GM12864 (cell line): ENCODE measurements at regions not wholly inside any gene's neighbourhood (a gene's known extent, or its start where the extent isn't known, plus 50 kb on each side); places are given as distances from the start of the nearest gene placed in this dataset.

Experiments
- DNase-seq: peaks from one replicate; pipeline ENCODE4 v3.0.0-alpha.2; 2011; ENCODE audit warnings: low read depth
- H3K4me3 ChIP-seq: 2 replicates; pipeline ENCODE4 v1.5.1; 2011; ENCODE audit warnings: mild to moderate bottlenecking, low read depth, low read length, control low read depth
- TF ChIP-seq, protein P1 (sequence below): IDR thresholded peaks from 2 replicates; pipeline ENCODE4 v1.5.1; 2011; ENCODE audit warnings: low read depth, mild to moderate bottlenecking, moderate library complexity, low read length, control low read depth, inconsistent platforms; ENCODE audit errors: missing control alignments

DNA sequence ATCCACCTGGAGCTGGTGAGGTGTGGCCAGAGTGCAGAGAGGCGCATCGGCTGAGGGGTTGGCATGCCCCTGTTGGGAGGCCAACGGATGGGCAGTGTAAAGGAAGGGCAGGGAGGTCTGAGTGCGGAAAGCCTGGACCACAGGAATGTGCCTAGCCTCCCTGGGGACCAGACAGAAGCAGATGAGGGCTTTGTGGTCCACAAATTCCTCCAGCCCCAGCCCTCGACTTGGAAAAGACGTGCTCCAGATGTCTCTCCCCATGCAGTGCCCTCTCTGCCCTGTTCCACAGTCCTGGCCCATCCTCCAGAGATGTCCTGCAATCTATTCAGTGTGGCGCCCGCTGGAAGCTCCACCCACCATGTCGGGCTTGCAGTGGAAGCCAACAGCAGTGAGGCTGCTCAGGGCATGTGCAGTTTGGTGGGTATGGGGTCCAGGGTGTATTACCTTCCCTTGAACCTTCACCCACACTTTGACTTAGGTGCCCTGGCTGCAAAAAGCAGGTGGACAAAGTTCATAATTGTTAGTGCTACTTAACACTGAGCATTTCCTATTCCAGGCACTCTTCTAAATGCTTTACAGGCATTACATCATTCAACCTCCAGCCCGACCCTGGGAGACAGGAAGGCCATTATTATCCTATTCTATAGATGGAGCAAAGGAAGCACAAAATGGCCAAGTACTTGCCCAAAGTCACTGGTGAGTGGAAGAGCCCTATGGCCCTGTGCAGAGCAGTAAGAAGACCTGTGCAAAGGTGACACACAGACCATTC is 120.2 kb upstream of the SLC25A48 start:
- TF ChIP-seq, protein P1, sequence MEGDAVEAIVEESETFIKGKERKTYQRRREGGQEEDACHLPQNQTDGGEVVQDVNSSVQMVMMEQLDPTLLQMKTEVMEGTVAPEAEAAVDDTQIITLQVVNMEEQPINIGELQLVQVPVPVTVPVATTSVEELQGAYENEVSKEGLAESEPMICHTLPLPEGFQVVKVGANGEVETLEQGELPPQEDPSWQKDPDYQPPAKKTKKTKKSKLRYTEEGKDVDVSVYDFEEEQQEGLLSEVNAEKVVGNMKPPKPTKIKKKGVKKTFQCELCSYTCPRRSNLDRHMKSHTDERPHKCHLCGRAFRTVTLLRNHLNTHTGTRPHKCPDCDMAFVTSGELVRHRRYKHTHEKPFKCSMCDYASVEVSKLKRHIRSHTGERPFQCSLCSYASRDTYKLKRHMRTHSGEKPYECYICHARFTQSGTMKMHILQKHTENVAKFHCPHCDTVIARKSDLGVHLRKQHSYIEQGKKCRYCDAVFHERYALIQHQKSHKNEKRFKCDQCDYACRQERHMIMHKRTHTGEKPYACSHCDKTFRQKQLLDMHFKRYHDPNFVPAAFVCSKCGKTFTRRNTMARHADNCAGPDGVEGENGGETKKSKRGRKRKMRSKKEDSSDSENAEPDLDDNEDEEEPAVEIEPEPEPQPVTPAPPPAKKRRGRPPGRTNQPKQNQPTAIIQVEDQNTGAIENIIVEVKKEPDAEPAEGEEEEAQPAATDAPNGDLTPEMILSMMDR = no peak
- DNase-seq = no peak
- no peak overlapping the region for H3K4me3 ChIP-seq

- H3K4me3 ChIP-seq = no peak overlapping the region
- TF ChIP-seq, protein P1 = no peak
- DNase-seq = no peak
Measured at GRCh38 chr5:135713161-135713915, 121.1 kb upstream of the SLC25A48 start.

- DNase-seq = no peak
- H3K4me3 ChIP-seq = no peak overlapping the region
- TF ChIP-seq, protein P1 = no peak
Measured at GRCh38 chr5:135711911-135712310, 122.6 kb upstream of the SLC25A48 start.

DNA sequence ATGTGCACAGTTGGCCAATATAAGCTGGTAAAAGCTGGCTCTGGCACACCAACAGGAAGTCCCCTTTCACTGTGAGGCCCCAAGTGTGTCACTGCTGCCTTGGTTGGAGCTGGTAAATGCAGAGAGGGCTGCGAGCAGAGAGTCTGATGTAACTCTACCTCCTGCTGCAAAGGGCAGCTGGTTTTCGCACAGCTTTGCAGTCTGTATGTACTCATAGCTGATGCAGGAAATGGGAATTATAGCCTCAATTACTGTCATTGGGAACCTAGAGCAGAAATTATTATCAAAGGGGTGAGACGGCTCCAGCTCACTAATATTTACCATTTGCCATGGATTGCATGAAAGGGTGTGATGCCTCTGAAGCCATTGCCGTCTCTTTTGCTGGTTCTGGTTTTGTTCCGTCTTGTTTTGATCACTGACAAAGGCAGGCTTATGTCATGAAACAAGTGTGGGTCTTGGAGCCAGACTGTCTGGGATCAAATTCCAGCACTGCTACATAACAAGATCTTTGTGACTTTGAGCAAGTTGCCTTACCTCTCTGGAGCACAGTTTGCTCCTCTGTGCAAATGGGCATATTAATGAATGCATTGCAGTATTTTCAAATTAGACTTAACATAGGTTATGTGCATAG is 124.3 kb upstream of the SLC25A48 start:
- DNase-seq = no peak
- no peak overlapping the region for H3K4me3 ChIP-seq
- TF ChIP-seq, protein P1 = no peak

DNA sequence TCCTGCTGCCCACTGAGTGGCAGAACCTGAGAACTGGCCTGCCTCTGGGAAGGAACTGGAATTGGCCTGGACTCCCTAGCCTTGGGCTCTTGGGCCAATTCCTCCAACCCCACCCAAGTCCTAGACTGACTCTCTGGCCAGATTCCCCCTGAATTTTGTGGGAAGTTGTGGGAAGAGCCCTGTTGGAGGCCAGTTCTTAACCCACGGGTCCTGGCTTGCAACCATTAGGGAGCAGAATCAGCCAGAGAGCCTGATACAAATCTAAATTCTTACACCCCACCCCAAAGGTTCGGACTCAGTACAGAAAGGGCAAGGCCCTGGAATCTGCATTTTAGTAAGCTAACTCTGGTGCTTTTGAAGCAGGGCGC is 125.3 kb upstream of the SLC25A48 start:
- no peak for DNase-seq
- TF ChIP-seq, protein P1 = no peak
- no peak overlapping the region for H3K4me3 ChIP-seq

DNA sequence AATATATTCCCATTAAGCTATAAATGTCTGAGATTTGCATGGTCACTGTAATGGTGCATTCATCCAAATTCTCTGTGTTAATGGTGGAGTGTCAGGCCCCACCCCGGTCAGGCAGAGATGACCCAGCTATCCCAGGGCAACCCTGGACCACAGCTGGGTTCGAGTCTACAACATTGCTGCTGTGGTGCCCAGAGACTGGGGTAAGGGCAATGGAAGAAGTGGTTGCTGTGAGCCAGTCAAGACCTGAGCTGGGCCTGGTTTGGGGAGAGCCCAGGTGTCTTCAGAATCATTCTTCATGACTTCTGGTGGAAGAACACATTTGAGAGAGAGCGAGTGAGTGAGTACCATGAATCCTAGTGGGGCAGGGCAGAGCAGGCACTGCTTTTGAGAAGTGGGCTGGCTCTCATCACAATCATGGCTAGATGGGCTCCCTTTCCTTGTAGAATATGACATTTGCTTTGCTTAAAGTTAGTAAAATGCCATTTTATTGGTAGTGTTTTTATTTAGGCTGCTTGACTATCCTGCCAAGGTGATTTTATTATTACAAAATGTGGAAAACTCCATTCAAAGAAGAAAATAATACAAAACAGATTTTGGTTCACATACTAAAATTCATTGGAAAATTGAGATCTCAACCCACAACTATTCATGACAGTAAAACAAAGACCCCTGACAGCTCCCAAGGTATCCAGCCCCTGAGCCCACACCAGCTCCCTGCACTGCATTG is 125.8 kb upstream of the SLC25A48 start:
- DNase-seq = no peak
- H3K4me3 ChIP-seq = no peak overlapping the region
- TF ChIP-seq, protein P1 = no peak
